ENCODE measurements at regions not wholly inside any gene's neighbourhood (a gene's known extent, or its start where the extent isn't known, plus 50 kb on each side); places are given as distances from the start of the nearest gene placed in this dataset.

DNA sequence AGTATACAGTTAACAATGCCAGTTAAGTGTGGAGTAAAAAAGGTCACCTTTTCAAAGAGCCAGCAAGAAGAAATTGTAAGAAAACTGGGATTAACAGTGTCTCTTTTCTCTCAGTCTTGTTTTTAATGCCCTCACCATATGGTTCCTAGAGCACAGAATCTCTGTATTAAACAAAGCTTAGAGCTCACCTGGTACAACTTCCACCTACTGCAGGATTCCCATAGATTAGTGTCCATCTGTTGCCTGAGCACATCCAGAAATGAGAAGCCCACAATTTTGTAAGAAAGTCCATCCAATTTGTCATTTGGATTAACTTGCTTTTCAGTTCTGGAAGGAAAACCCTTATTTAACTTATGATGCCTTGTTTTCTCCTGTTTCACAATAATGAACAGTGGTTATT, 1037.1 kb downstream of the STPG2 start:
- no peak for TF ChIP-seq EZH2 (IDR thresholded peaks at IDR 0.05; ENCODE audit: low read length)
- TF ChIP-seq, protein P1, sequence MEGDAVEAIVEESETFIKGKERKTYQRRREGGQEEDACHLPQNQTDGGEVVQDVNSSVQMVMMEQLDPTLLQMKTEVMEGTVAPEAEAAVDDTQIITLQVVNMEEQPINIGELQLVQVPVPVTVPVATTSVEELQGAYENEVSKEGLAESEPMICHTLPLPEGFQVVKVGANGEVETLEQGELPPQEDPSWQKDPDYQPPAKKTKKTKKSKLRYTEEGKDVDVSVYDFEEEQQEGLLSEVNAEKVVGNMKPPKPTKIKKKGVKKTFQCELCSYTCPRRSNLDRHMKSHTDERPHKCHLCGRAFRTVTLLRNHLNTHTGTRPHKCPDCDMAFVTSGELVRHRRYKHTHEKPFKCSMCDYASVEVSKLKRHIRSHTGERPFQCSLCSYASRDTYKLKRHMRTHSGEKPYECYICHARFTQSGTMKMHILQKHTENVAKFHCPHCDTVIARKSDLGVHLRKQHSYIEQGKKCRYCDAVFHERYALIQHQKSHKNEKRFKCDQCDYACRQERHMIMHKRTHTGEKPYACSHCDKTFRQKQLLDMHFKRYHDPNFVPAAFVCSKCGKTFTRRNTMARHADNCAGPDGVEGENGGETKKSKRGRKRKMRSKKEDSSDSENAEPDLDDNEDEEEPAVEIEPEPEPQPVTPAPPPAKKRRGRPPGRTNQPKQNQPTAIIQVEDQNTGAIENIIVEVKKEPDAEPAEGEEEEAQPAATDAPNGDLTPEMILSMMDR (optimal IDR thresholded peaks at IDR 0.05 in 1 of 3, IDR thresholded peaks at IDR 0.05 in 1 of 3, conservative IDR thresholded peaks at IDR 0.05 in 1 of 3; ENCODE audit: extremely low read depth in 1 of 3, insufficient read depth in 2 of 3, low read length in 3 of 3) = no peak
- H4K20me1 ChIP-seq (ENCODE audit: control insufficient read depth, extremely low read depth, insufficient read depth, low read length) = no peaks in the 10 kb centered on the region
- dilution Hi-C loops (cut with MboI; ENCODE audit: extremely low pct_ligation_motif_present, low sequenced_read_pairs) = no loop called here
- no peak overlapping the region for H3K9ac ChIP-seq (ENCODE audit: control insufficient read depth, extremely low read depth, insufficient read depth, low read length)
- no peak for FAIRE-seq
- no peak for DNase-seq (ENCODE audit: low read depth, low spot score)
- no peaks in the 10 kb centered on the region for H3K27me3 ChIP-seq (ENCODE audit: control insufficient read depth, extremely low read depth, insufficient read depth, low read length)
- no peak overlapping the region for H3K27ac ChIP-seq (ENCODE audit: control insufficient read depth, insufficient read depth, low read length)
- H3K36me3 ChIP-seq (ENCODE audit: control insufficient read depth in 2 of 2, extremely low read depth in 1 of 2, insufficient read depth in 2 of 2, low read length in 2 of 2) = no peaks in the 10 kb centered on the region
- peaks cover 9% of the 10 kb centered on the region for H3K4me1 ChIP-seq (ENCODE audit: control insufficient read depth, extremely low read depth, insufficient read depth, low read length)
- H2AFZ ChIP-seq (ENCODE audit: control insufficient read depth, low read length) = no peak overlapping the region
- no peaks in the 10 kb centered on the region for H3K79me2 ChIP-seq (ENCODE audit: control insufficient read depth, insufficient read depth, low read length)
- no peaks in the 10 kb centered on the region for H3K9me3 ChIP-seq (ENCODE audit: control insufficient read depth, low read depth, low read length)
- no peak overlapping the region for H3K4me2 ChIP-seq (ENCODE audit: control insufficient read depth, extremely low read depth, insufficient read depth, low read depth, low read length)
- H3K4me3 ChIP-seq (ENCODE audit: control insufficient read depth in 2 of 3, extremely low read depth in 1 of 3, insufficient read depth in 2 of 3, low read depth in 1 of 3, low read length in 3 of 3) = no peak overlapping the region
- no peaks in the 10 kb centered on the region for H3K9me1 ChIP-seq (ENCODE audit: control insufficient read depth, extremely low read depth, insufficient read depth, low read length)

DNA sequence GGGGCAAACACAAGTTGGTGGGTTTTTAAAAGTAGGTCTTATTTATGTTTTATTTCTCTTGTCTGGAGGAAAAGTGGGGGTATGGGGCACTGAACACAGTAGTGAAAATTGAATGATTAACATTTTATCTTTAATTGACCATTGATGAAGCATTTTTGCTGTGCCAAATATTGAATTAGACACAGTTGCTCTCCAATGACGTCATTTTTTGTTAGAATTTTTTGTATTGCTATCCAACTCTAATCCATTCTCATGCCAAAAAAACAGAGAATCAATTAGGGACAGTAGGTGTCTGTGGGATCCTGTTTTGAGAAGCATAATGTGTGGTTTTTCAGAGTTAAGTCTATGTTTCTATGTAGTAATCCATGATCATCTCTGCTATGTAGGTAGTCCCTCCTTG, 1032.8 kb downstream of the STPG2 start:
- Histone ChIP-seq H3K4me1 (ENCODE audit: control insufficient read depth, extremely low read depth, insufficient read depth, low read length) (no peaks in the 10 kb centered on the region), H3K9ac (ENCODE audit: control insufficient read depth, extremely low read depth, insufficient read depth, low read length) (no peak overlapping the region), H3K9me1 (ENCODE audit: control insufficient read depth, extremely low read depth, insufficient read depth, low read length) (no peaks in the 10 kb centered on the region), H4K20me1 (ENCODE audit: control insufficient read depth, extremely low read depth, insufficient read depth, low read length) (no peaks in the 10 kb centered on the region), H2AFZ (ENCODE audit: control insufficient read depth, low read length) (no peak overlapping the region), H3K4me3 (ENCODE audit: control insufficient read depth in 2 of 3, extremely low read depth in 1 of 3, insufficient read depth in 2 of 3, low read depth in 1 of 3, low read length in 3 of 3) (no peak overlapping the region), H3K36me3 (ENCODE audit: control insufficient read depth in 2 of 2, extremely low read depth in 1 of 2, insufficient read depth in 2 of 2, low read length in 2 of 2) (no peaks in the 10 kb centered on the region), H3K79me2 (ENCODE audit: control insufficient read depth, insufficient read depth, low read length) (no peaks in the 10 kb centered on the region), H3K4me2 (ENCODE audit: control insufficient read depth, extremely low read depth, insufficient read depth, low read depth, low read length) (no peak overlapping the region), H3K27ac (ENCODE audit: control insufficient read depth, insufficient read depth, low read length) (no peak overlapping the region), H3K27me3 (ENCODE audit: control insufficient read depth, extremely low read depth, insufficient read depth, low read length) (no peaks in the 10 kb centered on the region), H3K9me3 (ENCODE audit: control insufficient read depth, low read depth, low read length) (no peaks in the 10 kb centered on the region)
- no peak for DNase-seq (ENCODE audit: low read depth, low spot score)
- dilution Hi-C loops (cut with MboI; ENCODE audit: extremely low pct_ligation_motif_present, low sequenced_read_pairs) = no loop called here
- TF ChIP-seq, protein P1 (optimal IDR thresholded peaks at IDR 0.05 in 1 of 3, IDR thresholded peaks at IDR 0.05 in 1 of 3, conservative IDR thresholded peaks at IDR 0.05 in 1 of 3; ENCODE audit: extremely low read depth in 1 of 3, insufficient read depth in 2 of 3, low read length in 3 of 3) = no peak
- TF ChIP-seq EZH2 (IDR thresholded peaks at IDR 0.05; ENCODE audit: low read length) = no peak
- FAIRE-seq = no peak

Measured in keratinocyte (primary cell).